ENCODE measurements at regions not wholly inside any gene's neighbourhood (a gene's known extent, or its start where the extent isn't known, plus 50 kb on each side); places are given as distances from the start of the nearest gene placed in this dataset.

GRCh38 chr10:43882711-43883110 is 234.0 kb upstream of the ZNF32 start:
- no peak overlapping the region for H3K4me3 ChIP-seq (ENCODE audit: control insufficient read depth in 2 of 3, extremely low read depth in 1 of 3, insufficient read depth in 2 of 3, low read depth in 1 of 3, low read length in 3 of 3)
- dilution Hi-C loops (cut with MboI; ENCODE audit: extremely low pct_ligation_motif_present, low sequenced_read_pairs), result no loop called here
- H3K27me3 ChIP-seq (ENCODE audit: control insufficient read depth, extremely low read depth, insufficient read depth, low read length), result no peaks in the 10 kb centered on the region
- no peaks in the 10 kb centered on the region for H4K20me1 ChIP-seq (ENCODE audit: control insufficient read depth, extremely low read depth, insufficient read depth, low read length)
- H3K9me3 ChIP-seq (ENCODE audit: control insufficient read depth, low read depth, low read length), result no peaks in the 10 kb centered on the region
- no peak overlapping the region for H3K4me2 ChIP-seq (ENCODE audit: control insufficient read depth, extremely low read depth, insufficient read depth, low read depth, low read length)
- no peaks in the 10 kb centered on the region for H3K4me1 ChIP-seq (ENCODE audit: control insufficient read depth, extremely low read depth, insufficient read depth, low read length)
- FAIRE-seq (no peak), DNase-seq (ENCODE audit: low read depth, low spot score) (no peak)
- no peaks in the 10 kb centered on the region for H3K36me3 ChIP-seq (ENCODE audit: control insufficient read depth in 2 of 2, extremely low read depth in 1 of 2, insufficient read depth in 2 of 2, low read length in 2 of 2)
- H3K9me1 ChIP-seq (ENCODE audit: control insufficient read depth, extremely low read depth, insufficient read depth, low read length), result no peaks in the 10 kb centered on the region
- H3K79me2 ChIP-seq (ENCODE audit: control insufficient read depth, insufficient read depth, low read length), result no peaks in the 10 kb centered on the region
- H3K9ac ChIP-seq (ENCODE audit: control insufficient read depth, extremely low read depth, insufficient read depth, low read length), result no peak overlapping the region
- H2AFZ ChIP-seq (ENCODE audit: control insufficient read depth, low read length), result no peak overlapping the region
- no peak overlapping the region for H3K27ac ChIP-seq (ENCODE audit: control insufficient read depth, insufficient read depth, low read length)
- TF ChIP-seq CTCF (optimal IDR thresholded peaks at IDR 0.05 in 1 of 3, IDR thresholded peaks at IDR 0.05 in 1 of 3, conservative IDR thresholded peaks at IDR 0.05 in 1 of 3; ENCODE audit: extremely low read depth in 1 of 3, insufficient read depth in 2 of 3, low read length in 3 of 3) (no peak), EZH2 (IDR thresholded peaks at IDR 0.05; ENCODE audit: low read length) (no peak)

GRCh38 chr10:43881657-43882056 is 233.0 kb upstream of the ZNF32 start:
- TF ChIP-seq CTCF (optimal IDR thresholded peaks at IDR 0.05 in 1 of 3, IDR thresholded peaks at IDR 0.05 in 1 of 3, conservative IDR thresholded peaks at IDR 0.05 in 1 of 3; ENCODE audit: extremely low read depth in 1 of 3, insufficient read depth in 2 of 3, low read length in 3 of 3), result no peak
- no peak for TF ChIP-seq EZH2 (IDR thresholded peaks at IDR 0.05; ENCODE audit: low read length)
- Histone ChIP-seq H3K9me3 (ENCODE audit: control insufficient read depth, low read depth, low read length) (no peaks in the 10 kb centered on the region), H3K27me3 (ENCODE audit: control insufficient read depth, extremely low read depth, insufficient read depth, low read length) (no peaks in the 10 kb centered on the region), H3K4me1 (ENCODE audit: control insufficient read depth, extremely low read depth, insufficient read depth, low read length) (no peaks in the 10 kb centered on the region), H3K79me2 (ENCODE audit: control insufficient read depth, insufficient read depth, low read length) (no peaks in the 10 kb centered on the region), H3K4me2 (ENCODE audit: control insufficient read depth, extremely low read depth, insufficient read depth, low read depth, low read length) (no peak overlapping the region), H4K20me1 (ENCODE audit: control insufficient read depth, extremely low read depth, insufficient read depth, low read length) (no peaks in the 10 kb centered on the region), H3K9me1 (ENCODE audit: control insufficient read depth, extremely low read depth, insufficient read depth, low read length) (no peaks in the 10 kb centered on the region), H3K27ac (ENCODE audit: control insufficient read depth, insufficient read depth, low read length) (no peak overlapping the region), H3K4me3 (ENCODE audit: control insufficient read depth in 2 of 3, extremely low read depth in 1 of 3, insufficient read depth in 2 of 3, low read depth in 1 of 3, low read length in 3 of 3) (no peak overlapping the region), H3K36me3 (ENCODE audit: control insufficient read depth in 2 of 2, extremely low read depth in 1 of 2, insufficient read depth in 2 of 2, low read length in 2 of 2) (no peaks in the 10 kb centered on the region), H3K9ac (ENCODE audit: control insufficient read depth, extremely low read depth, insufficient read depth, low read length) (no peak overlapping the region), H2AFZ (ENCODE audit: control insufficient read depth, low read length) (no peak overlapping the region)
- FAIRE-seq (no peak), DNase-seq (ENCODE audit: low read depth, low spot score) (no peak)
- dilution Hi-C loops (cut with MboI; ENCODE audit: extremely low pct_ligation_motif_present, low sequenced_read_pairs), result no loop called here
